ENCODE measurements at regions not wholly inside any gene's neighbourhood (a gene's known extent, or its start where the extent isn't known, plus 50 kb on each side); places are given as distances from the start of the nearest gene placed in this dataset.

GRCh38 chr16:49003022-49003421 lies 278.6 kb downstream of the CBLN1 start:
- H3K36me3 Mint-ChIP-seq (ENCODE audit: insufficient read depth), result no peaks in the 10 kb centered on the region
- TF ChIP-seq CTCF (IDR thresholded peaks at IDR 0.05; ENCODE audit: unreplicated experiment), result no peak
- no peak overlapping the region for H3K27ac Mint-ChIP-seq
- no peak for DNase-seq (ENCODE audit: low spot score, unreplicated experiment)
- H3K4me3 Mint-ChIP-seq (ENCODE audit: low read depth), result no peak overlapping the region
- H3K9me3 Mint-ChIP-seq (ENCODE audit: low read depth), result no peaks in the 10 kb centered on the region
- peaks cover 9% of the 10 kb centered on the region for H3K27me3 Mint-ChIP-seq
- peaks cover 14% of the 10 kb centered on the region for H3K4me1 Mint-ChIP-seq (ENCODE audit: low read depth)

GRCh38 chr16:49000594-49000993 lies 281.0 kb downstream of the CBLN1 start:
- H3K27ac Mint-ChIP-seq, result no peak overlapping the region
- H3K4me3 Mint-ChIP-seq (ENCODE audit: low read depth), result no peak overlapping the region
- no peaks in the 10 kb centered on the region for H3K36me3 Mint-ChIP-seq (ENCODE audit: insufficient read depth)
- no peak for DNase-seq (ENCODE audit: low spot score, unreplicated experiment)
- H3K9me3 Mint-ChIP-seq (ENCODE audit: low read depth), result no peaks in the 10 kb centered on the region
- H3K27me3 Mint-ChIP-seq, result peaks cover 13% of the 10 kb centered on the region
- H3K4me1 Mint-ChIP-seq (ENCODE audit: low read depth), result peaks cover 14% of the 10 kb centered on the region
- TF ChIP-seq CTCF (IDR thresholded peaks at IDR 0.05; ENCODE audit: unreplicated experiment), result peak; percentile 81

GRCh38 chr16:48999508-48999907 lies 282.1 kb downstream of the CBLN1 start:
- H3K27ac Mint-ChIP-seq, result peak overlapping the region; percentile 22

GRCh38 chr16:48999044-48999443 lies 282.6 kb downstream of the CBLN1 start:
- H3K4me3 Mint-ChIP-seq (ENCODE audit: low read depth), result no peak overlapping the region
- H3K9me3 Mint-ChIP-seq (ENCODE audit: low read depth), result no peaks in the 10 kb centered on the region
- peaks cover 14% of the 10 kb centered on the region for H3K4me1 Mint-ChIP-seq (ENCODE audit: low read depth)
- no peaks in the 10 kb centered on the region for H3K36me3 Mint-ChIP-seq (ENCODE audit: insufficient read depth)
- peaks cover 20% of the 10 kb centered on the region for H3K27me3 Mint-ChIP-seq
- no peak for DNase-seq (ENCODE audit: low spot score, unreplicated experiment)
- TF ChIP-seq CTCF (IDR thresholded peaks at IDR 0.05; ENCODE audit: unreplicated experiment), result no peak
- no peak overlapping the region for H3K27ac Mint-ChIP-seq

More at GRCh38 chr16:48999508-48999907, 282.1 kb downstream of the CBLN1 start:
- Mint-ChIP-seq H3K9me3 (ENCODE audit: low read depth) (no peaks in the 10 kb centered on the region), H3K27me3 (peaks cover 17% of the 10 kb centered on the region), H3K4me1 (ENCODE audit: low read depth) (peaks cover 14% of the 10 kb centered on the region), H3K4me3 (ENCODE audit: low read depth) (no peak overlapping the region), H3K36me3 (ENCODE audit: insufficient read depth) (no peaks in the 10 kb centered on the region)
- DNase-seq (ENCODE audit: low spot score, unreplicated experiment), result no peak
- TF ChIP-seq CTCF (IDR thresholded peaks at IDR 0.05; ENCODE audit: unreplicated experiment), result no peak

- TF ChIP-seq CTCF (IDR thresholded peaks at IDR 0.05; ENCODE audit: unreplicated experiment), result no peak
- H3K4me3 Mint-ChIP-seq (ENCODE audit: low read depth), result no peak overlapping the region
Observed at GRCh38 chr16:48997946-48998345, 283.7 kb downstream of the CBLN1 start.

More at GRCh38 chr16:48997946-48998345, 283.7 kb downstream of the CBLN1 start:
- H3K27ac Mint-ChIP-seq, result no peak overlapping the region
- H3K9me3 Mint-ChIP-seq (ENCODE audit: low read depth), result no peaks in the 10 kb centered on the region
- H3K4me1 Mint-ChIP-seq (ENCODE audit: low read depth), result peaks cover 14% of the 10 kb centered on the region
- no peaks in the 10 kb centered on the region for H3K36me3 Mint-ChIP-seq (ENCODE audit: insufficient read depth)
- no peak for DNase-seq (ENCODE audit: low spot score, unreplicated experiment)
- peaks cover 20% of the 10 kb centered on the region for H3K27me3 Mint-ChIP-seq

Measured in progenitor cell of endocrine pancreas (in vitro differentiated cells).